ENCODE measurements at regions not wholly inside any gene's neighbourhood (a gene's known extent, or its start where the extent isn't known, plus 50 kb on each side); places are given as distances from the start of the nearest gene placed in this dataset.

GRCh38 chr10:8927705-8928104 lies 873.2 kb downstream of the GATA3 start:
- Histone ChIP-seq H3K4me3 (no peak overlapping the region), H3K27me3 (ENCODE audit: low read depth) (peaks cover 3% of the 10 kb centered on the region), H3K27ac (no peak overlapping the region), H3K9me3 (no peaks in the 10 kb centered on the region), H3K36me3 (no peaks in the 10 kb centered on the region), H3K4me1 (no peaks in the 10 kb centered on the region)
- DNase-seq, result no peak
- intact Hi-C loops (cut with DNase I), result no loop called here
- no peak for ATAC-seq
- TF ChIP-seq, protein P1, sequence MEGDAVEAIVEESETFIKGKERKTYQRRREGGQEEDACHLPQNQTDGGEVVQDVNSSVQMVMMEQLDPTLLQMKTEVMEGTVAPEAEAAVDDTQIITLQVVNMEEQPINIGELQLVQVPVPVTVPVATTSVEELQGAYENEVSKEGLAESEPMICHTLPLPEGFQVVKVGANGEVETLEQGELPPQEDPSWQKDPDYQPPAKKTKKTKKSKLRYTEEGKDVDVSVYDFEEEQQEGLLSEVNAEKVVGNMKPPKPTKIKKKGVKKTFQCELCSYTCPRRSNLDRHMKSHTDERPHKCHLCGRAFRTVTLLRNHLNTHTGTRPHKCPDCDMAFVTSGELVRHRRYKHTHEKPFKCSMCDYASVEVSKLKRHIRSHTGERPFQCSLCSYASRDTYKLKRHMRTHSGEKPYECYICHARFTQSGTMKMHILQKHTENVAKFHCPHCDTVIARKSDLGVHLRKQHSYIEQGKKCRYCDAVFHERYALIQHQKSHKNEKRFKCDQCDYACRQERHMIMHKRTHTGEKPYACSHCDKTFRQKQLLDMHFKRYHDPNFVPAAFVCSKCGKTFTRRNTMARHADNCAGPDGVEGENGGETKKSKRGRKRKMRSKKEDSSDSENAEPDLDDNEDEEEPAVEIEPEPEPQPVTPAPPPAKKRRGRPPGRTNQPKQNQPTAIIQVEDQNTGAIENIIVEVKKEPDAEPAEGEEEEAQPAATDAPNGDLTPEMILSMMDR (IDR thresholded peaks at IDR 0.05), result no peak

DNA sequence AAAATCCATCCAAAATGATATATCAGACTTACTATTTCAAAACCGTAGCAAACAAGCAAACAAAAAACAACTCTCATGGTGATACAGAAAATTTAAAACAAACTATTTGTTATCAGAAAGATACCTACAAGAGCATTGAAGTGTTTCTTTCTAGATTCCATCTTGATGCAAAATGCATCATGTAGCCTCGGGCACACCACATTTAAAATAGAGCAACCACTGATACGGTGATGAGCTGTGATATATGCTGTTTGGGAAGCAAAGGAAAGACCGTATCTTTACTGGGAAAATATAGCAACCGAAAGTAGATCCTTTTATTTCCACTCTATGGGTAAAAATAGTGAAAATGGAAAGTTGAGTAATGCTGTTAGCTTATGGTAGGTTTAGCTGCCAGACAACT lies 892.0 kb downstream of the GATA3 start:
- no peaks in the 10 kb centered on the region for H3K27me3 ChIP-seq (ENCODE audit: low read depth)
- no peak for ATAC-seq
- TF ChIP-seq, protein P1 (IDR thresholded peaks at IDR 0.05), result no peak
- H3K4me1 ChIP-seq, result no peaks in the 10 kb centered on the region
- H3K36me3 ChIP-seq, result no peaks in the 10 kb centered on the region
- intact Hi-C loops (cut with DNase I), result no loop called here
- DNase-seq, result no peak
- H3K27ac ChIP-seq, result no peak overlapping the region
- no peaks in the 10 kb centered on the region for H3K9me3 ChIP-seq
- H3K4me3 ChIP-seq, result no peak overlapping the region

DNA sequence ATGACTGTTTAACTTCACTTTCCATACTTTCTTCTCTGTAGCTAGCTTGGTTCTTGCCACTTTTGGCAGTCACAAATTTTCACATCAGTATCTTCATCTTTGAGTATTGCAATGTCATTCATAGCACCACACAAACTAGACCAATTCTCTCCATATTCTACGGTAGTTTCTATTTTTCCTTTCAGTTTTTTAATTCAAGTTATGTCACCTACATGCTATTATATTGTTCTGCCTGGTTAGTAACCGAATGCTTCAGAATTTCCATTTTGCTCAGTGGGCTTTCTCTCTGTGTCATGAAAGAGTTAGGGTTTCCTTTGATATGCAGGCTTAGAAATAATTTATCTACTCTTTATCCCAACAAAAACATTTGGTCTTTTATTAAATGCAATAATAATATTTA lies 896.5 kb downstream of the GATA3 start:
- ATAC-seq, result no peak
- no peaks in the 10 kb centered on the region for H3K36me3 ChIP-seq
- intact Hi-C loops (cut with DNase I), result no loop called here

DNA sequence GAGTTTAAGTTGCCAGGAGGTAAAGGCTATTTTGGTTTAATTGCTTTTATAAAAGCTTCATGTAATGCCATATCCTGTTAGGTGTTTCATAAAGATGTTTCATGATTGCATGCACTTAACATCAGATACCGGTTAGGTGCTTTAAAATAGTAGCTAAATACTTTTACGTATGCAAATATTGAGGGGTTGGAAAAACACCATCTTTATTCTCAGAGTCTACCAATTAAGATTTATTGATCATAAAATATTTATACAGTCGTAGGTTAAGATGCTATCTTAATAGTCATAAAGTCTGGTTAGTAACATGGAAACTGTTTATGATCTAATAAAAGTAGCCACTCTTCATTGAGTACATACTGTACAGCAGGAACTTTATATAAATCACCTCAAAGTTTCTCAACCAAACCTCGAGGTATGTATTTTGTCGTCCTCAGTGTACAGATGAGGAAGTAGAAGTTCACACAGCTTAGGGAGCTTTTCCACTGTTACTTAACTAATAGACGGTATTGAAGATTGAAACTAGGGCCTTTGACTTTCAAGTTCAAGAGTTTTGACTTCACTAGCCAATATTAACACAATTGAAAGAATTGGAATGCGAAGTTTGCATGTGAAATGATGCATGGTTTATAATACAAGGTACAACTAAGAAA lies 897.1 kb downstream of the GATA3 start:
- Histone ChIP-seq H3K36me3 (no peaks in the 10 kb centered on the region), H3K4me3 (no peak overlapping the region), H3K9me3 (no peaks in the 10 kb centered on the region), H3K27ac (no peak overlapping the region), H3K4me1 (no peaks in the 10 kb centered on the region), H3K27me3 (ENCODE audit: low read depth) (no peaks in the 10 kb centered on the region)
- intact Hi-C loops (cut with DNase I), result no loop called here
- no peak for DNase-seq
- TF ChIP-seq, protein P1 (IDR thresholded peaks at IDR 0.05), result no peak
- no peak for ATAC-seq

More for the DNA sequence above, 896.5 kb downstream of the GATA3 start:
- TF ChIP-seq, protein P1 (IDR thresholded peaks at IDR 0.05), result no peak
- DNase-seq, result no peak
- no peaks in the 10 kb centered on the region for H3K4me1 ChIP-seq
- no peaks in the 10 kb centered on the region for H3K9me3 ChIP-seq
- no peak overlapping the region for H3K27ac ChIP-seq
- no peaks in the 10 kb centered on the region for H3K27me3 ChIP-seq (ENCODE audit: low read depth)
- no peak overlapping the region for H3K4me3 ChIP-seq

GRCh38 chr10:8956400-8956799 lies 901.9 kb downstream of the GATA3 start:
- Histone ChIP-seq H3K27ac (no peak overlapping the region), H3K27me3 (ENCODE audit: low read depth) (no peaks in the 10 kb centered on the region), H3K36me3 (no peaks in the 10 kb centered on the region), H3K4me3 (no peak overlapping the region), H3K9me3 (no peaks in the 10 kb centered on the region), H3K4me1 (no peaks in the 10 kb centered on the region)
- intact Hi-C loops (cut with DNase I), result no loop called here
- no peak for DNase-seq
- TF ChIP-seq, protein P1 (IDR thresholded peaks at IDR 0.05), result no peak
- ATAC-seq, result no peak
